CD14-positive monocyte (primary cell): ENCODE measurements at regions not wholly inside any gene's neighbourhood (a gene's known extent, or its start where the extent isn't known, plus 50 kb on each side); places are given as distances from the start of the nearest gene placed in this dataset.

Source experiments
- DNase-seq, 3 donors: peaks; one replicate each; pipeline ENCODE4 v3.0.0-alpha.2; 2011 to 2022
- H2AFZ ChIP-seq: 2 replicates; pipeline ENCODE4 v1.6.0; 2012; ENCODE audit warnings: mild to moderate bottlenecking, low read depth, low read length, inconsistent platforms; ENCODE audit not compliant: insufficient read depth, poor library complexity, severe bottlenecking
- H3K27ac ChIP-seq, 2 donors: 1 replicate in 1 of 2; 2 replicates in 1 of 2; pipeline ENCODE4 v1.5.1; 2012 to 2013; ENCODE audit warnings: low read length in 2 of 2, control low read depth in 1 of 2, inconsistent platforms in 1 of 2, low read depth in 1 of 2, mild to moderate bottlenecking in 1 of 2
- H3K27me3 ChIP-seq, 2 donors: one replicate each; pipeline versions ENCODE4 v1.6.0 to v1.6.1; 2011 to 2013; ENCODE audit warnings: low read length in 2 of 2; ENCODE audit not compliant: control insufficient read depth in 2 of 2, insufficient read depth in 2 of 2
- H3K36me3 ChIP-seq, 2 donors: replicated peaks in 1 of 2; 1 replicate in 1 of 2; 2 replicates in 1 of 2; pipeline versions ENCODE4 v1.5.1 to v1.6.1; 2012 to 2013; ENCODE audit warnings: low read length in 2 of 2, control low read depth in 1 of 2, inconsistent platforms in 1 of 2, mild to moderate bottlenecking in 1 of 2; ENCODE audit not compliant: insufficient read depth in 2 of 2, control insufficient read depth in 1 of 2
- H3K4me1 ChIP-seq, 2 donors: 1 replicate in 1 of 2; 2 replicates in 1 of 2; pipeline versions ENCODE4 v1.5.1 to v1.6.1; 2012 to 2013; ENCODE audit warnings: low read length in 2 of 2, control low read depth in 1 of 2, inconsistent platforms in 1 of 2, mild to moderate bottlenecking in 1 of 2, moderate library complexity in 1 of 2; ENCODE audit not compliant: insufficient read depth in 2 of 2, control insufficient read depth in 1 of 2
- H3K4me2 ChIP-seq: replicated peaks from 2 replicates; pipeline ENCODE3; 2012; ENCODE audit warnings: low read length, moderate library complexity, mild to moderate bottlenecking; ENCODE audit not compliant: poor library complexity, severe bottlenecking; ENCODE audit errors: extremely low read depth
- H3K4me3 ChIP-seq, 3 experiments: fragments of 200-600 bp in 1 of 3; sonication (generic) in 1 of 3; replicated peaks in 1 of 3; 1 replicate in 2 of 3; 2 replicates in 1 of 3; pipeline ENCODE4 v1.5.1; 2011 to 2013; ENCODE audit warnings: low read length in 3 of 3, mild to moderate bottlenecking in 3 of 3, control low read depth in 2 of 3, low read depth in 2 of 3, inconsistent platforms in 1 of 3, moderate library complexity in 1 of 3
- H3K79me2 ChIP-seq: 2 replicates; pipeline ENCODE4 v1.6.0; 2012; ENCODE audit warnings: mild to moderate bottlenecking, control low read depth, inconsistent platforms, low read length, moderate library complexity; ENCODE audit not compliant: insufficient read depth
- H3K9ac ChIP-seq: 2 replicates; pipeline ENCODE4 v1.6.0; 2017; ENCODE audit warnings: low read length, mild to moderate bottlenecking; ENCODE audit not compliant: insufficient read depth, poor library complexity, severe bottlenecking
- H3K9me3 ChIP-seq, 2 donors: replicated peaks in 1 of 2; 1 replicate in 1 of 2; 2 replicates in 1 of 2; pipeline versions ENCODE4 v1.5.1 to v1.6.1; 2012 to 2013; ENCODE audit warnings: low read length in 2 of 2, control low read depth in 1 of 2; ENCODE audit not compliant: control insufficient read depth in 1 of 2, insufficient read depth in 1 of 2
- H4K20me1 ChIP-seq: 2 replicates; pipeline ENCODE4 v1.6.0; 2012; ENCODE audit warnings: mild to moderate bottlenecking, low read length, control low read depth, moderate library complexity; ENCODE audit not compliant: insufficient read depth
- H3K27ac Mint-ChIP-seq, 7 donors: one replicate each; pipeline ENCODE4 v1.8.0; 2020; ENCODE audit warnings: mild to moderate bottlenecking in 7 of 7, mixed read lengths in 7 of 7, moderate library complexity in 6 of 7, inconsistent platforms in 2 of 7
- H3K27me3 Mint-ChIP-seq, 3 donors: one replicate each; pipeline ENCODE4 v1.8.0; 2021 to 2022; ENCODE audit warnings: low read depth in 3 of 3, mild to moderate bottlenecking in 3 of 3, mixed read lengths in 3 of 3, moderate library complexity in 3 of 3, inconsistent platforms in 1 of 3
- H3K36me3 Mint-ChIP-seq, 2 donors: one replicate each; pipeline ENCODE4 v1.8.0; 2020; ENCODE audit warnings: mixed read lengths in 2 of 2, inconsistent platforms in 1 of 2, mild to moderate bottlenecking in 1 of 2
- H3K4me1 Mint-ChIP-seq: one replicate; pipeline ENCODE4 v1.8.0; 2020; ENCODE audit warnings: mild to moderate bottlenecking, mixed read lengths
- H3K4me3 Mint-ChIP-seq, 2 donors: one replicate each; pipeline ENCODE4 v1.8.0; 2020; ENCODE audit warnings: mild to moderate bottlenecking in 2 of 2, mixed read lengths in 2 of 2, moderate library complexity in 1 of 2
- H3K9me3 Mint-ChIP-seq, 7 donors: one replicate each; pipeline ENCODE4 v1.8.0; 2020 to 2022; ENCODE audit warnings: mixed read lengths in 7 of 7, mild to moderate bottlenecking in 6 of 7, moderate library complexity in 6 of 7, inconsistent platforms in 2 of 7
- whole genome bisulfite sequencing: methylation state at CpG from one replicate; pipeline ENCODE4 v1.1.5; 2013; ENCODE audit warnings: missing lambda C conversion rate; ENCODE audit not compliant: insufficient coverage; 5-methylcytosine and 5-hydroxymethylcytosine counted together
- intact Hi-C, 2 donors: fragments of 100-400 bp; cut with micrococcal nuclease; formaldehyde crosslinking; loops; one replicate each; pipeline versions ENCODE4 v1.15.0 to v1.15.1; 2023
- TF ChIP-seq, protein P1 (sequence below): fragments of 200-600 bp; IDR thresholded peaks from one replicate; pipeline ENCODE4 v1.8.0; 2022; ENCODE audit warnings: antibody characterized with exemption, mild to moderate bottlenecking

- WGBS, result 100% methylated on average over 3 of the region's 4 CpGs
- no peaks in the 10 kb centered on the region for H3K27me3 Mint-ChIP-seq
- Histone ChIP-seq H3K27ac (no peak overlapping the region), H3K27me3 (no peaks in the 10 kb centered on the region), H2AFZ (no peak overlapping the region), H3K9me3 (no peaks in the 10 kb centered on the region), H3K9ac (no peak overlapping the region), H3K79me2 (no peaks in the 10 kb centered on the region), H3K4me2 (no peak overlapping the region), H3K4me1 (no peaks in the 10 kb centered on the region), H3K36me3 (no peaks in the 10 kb centered on the region), H4K20me1 (no peaks in the 10 kb centered on the region), H3K4me3 (no peak overlapping the region)
- H3K27ac Mint-ChIP-seq, result no peak overlapping the region
- no peak for DNase-seq
- peaks cover 2% of the 10 kb centered on the region for H3K4me1 Mint-ChIP-seq
- TF ChIP-seq, protein P1, sequence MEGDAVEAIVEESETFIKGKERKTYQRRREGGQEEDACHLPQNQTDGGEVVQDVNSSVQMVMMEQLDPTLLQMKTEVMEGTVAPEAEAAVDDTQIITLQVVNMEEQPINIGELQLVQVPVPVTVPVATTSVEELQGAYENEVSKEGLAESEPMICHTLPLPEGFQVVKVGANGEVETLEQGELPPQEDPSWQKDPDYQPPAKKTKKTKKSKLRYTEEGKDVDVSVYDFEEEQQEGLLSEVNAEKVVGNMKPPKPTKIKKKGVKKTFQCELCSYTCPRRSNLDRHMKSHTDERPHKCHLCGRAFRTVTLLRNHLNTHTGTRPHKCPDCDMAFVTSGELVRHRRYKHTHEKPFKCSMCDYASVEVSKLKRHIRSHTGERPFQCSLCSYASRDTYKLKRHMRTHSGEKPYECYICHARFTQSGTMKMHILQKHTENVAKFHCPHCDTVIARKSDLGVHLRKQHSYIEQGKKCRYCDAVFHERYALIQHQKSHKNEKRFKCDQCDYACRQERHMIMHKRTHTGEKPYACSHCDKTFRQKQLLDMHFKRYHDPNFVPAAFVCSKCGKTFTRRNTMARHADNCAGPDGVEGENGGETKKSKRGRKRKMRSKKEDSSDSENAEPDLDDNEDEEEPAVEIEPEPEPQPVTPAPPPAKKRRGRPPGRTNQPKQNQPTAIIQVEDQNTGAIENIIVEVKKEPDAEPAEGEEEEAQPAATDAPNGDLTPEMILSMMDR, result no peak
- no peak overlapping the region for H3K4me3 Mint-ChIP-seq
- intact Hi-C loops, result no loop called here
- peaks cover 0 to 2% (median 0%) of the 10 kb centered on the region in 7 donors for H3K9me3 Mint-ChIP-seq
- no peaks in the 10 kb centered on the region for H3K36me3 Mint-ChIP-seq
Measured at GRCh38 chr2:58640042-58640441, 398.9 kb upstream of the FANCL start.

DNA sequence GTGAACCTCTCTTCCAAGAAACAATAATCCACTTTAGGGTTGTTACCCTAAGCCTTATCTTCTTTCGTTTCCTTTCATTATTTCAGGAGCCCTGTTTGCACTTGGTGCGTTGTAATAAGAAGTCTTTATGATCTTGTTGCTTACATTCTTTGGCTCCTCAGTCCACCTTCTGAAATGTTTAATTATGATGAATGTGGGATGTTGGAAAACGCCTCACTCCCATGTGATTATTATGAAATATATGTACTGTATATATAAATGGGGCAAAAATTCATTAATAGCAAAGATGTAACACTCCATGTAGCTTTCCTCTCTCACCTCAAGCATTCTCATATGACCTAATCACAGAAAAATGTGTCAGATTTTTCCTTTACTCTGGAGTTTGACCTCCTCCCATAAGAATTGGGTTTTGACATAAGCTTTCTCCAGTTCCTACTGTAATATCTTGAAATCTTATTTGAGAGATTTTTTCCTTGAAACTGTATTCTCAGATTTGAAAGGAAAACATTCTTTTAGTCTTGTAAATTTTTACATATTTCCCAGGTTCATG, 397.2 kb upstream of the FANCL start:
- Histone ChIP-seq H3K27ac (no peak overlapping the region), H3K9me3 (no peaks in the 10 kb centered on the region), H3K4me3 (no peak overlapping the region), H3K4me2 (no peak overlapping the region), H3K4me1 (no peaks in the 10 kb centered on the region), H3K79me2 (no peaks in the 10 kb centered on the region), H3K27me3 (no peaks in the 10 kb centered on the region), H4K20me1 (no peaks in the 10 kb centered on the region), H3K9ac (no peak overlapping the region), H3K36me3 (no peaks in the 10 kb centered on the region), H2AFZ (no peak overlapping the region)
- Mint-ChIP-seq H3K36me3 (no peaks in the 10 kb centered on the region), H3K27me3 (peaks cover 0 to 2% (median 0%) of the 10 kb centered on the region in 3 donors), H3K4me1 (no peaks in the 10 kb centered on the region), H3K9me3 (peaks cover 0 to 2% (median 0%) of the 10 kb centered on the region in 7 donors), H3K27ac (no peak overlapping the region), H3K4me3 (no peak overlapping the region)
- no peak for DNase-seq
- TF ChIP-seq, protein P1, result no peak
- no CpG with 5 or more reads among the region's 3 CpGs for WGBS
- intact Hi-C loops, result no loop called here
